Activated T-helper 17 cell treated with anti-CD3 and anti-CD28 coated beads, Interleukin-2, amount 50 U/mL, for 72 hours (primary cell): ENCODE measurements at regions not wholly inside any gene's neighbourhood (a gene's known extent, or its start where the extent isn't known, plus 50 kb on each side); places are given as distances from the start of the nearest gene placed in this dataset.

Experiments
- ATAC-seq: fragments of 150-1000 bp; cut with Tn5 transposase; replicated peaks from 2 replicates; pipeline ENCODE4 v1.10.0; 2021; ENCODE audit warnings: mild to moderate bottlenecking, moderate library complexity
- H3K27ac Mint-ChIP-seq: one replicate; pipeline ENCODE4 v1.8.0; 2022; ENCODE audit warnings: mixed read lengths
- H3K27me3 Mint-ChIP-seq: one replicate; pipeline ENCODE4 v1.8.0; 2022; ENCODE audit warnings: mixed read lengths
- H3K36me3 Mint-ChIP-seq: one replicate; pipeline ENCODE4 v1.8.0; 2022; ENCODE audit warnings: low read depth, mild to moderate bottlenecking, mixed read lengths
- H3K4me1 Mint-ChIP-seq: one replicate; pipeline ENCODE4 v1.8.0; 2022; ENCODE audit warnings: mixed read lengths
- H3K4me3 Mint-ChIP-seq: one replicate; pipeline ENCODE4 v1.8.0; 2022; ENCODE audit warnings: mild to moderate bottlenecking, mixed read lengths
- H3K9me3 Mint-ChIP-seq: one replicate; pipeline ENCODE4 v1.8.0; 2022; ENCODE audit warnings: mixed read lengths

DNA sequence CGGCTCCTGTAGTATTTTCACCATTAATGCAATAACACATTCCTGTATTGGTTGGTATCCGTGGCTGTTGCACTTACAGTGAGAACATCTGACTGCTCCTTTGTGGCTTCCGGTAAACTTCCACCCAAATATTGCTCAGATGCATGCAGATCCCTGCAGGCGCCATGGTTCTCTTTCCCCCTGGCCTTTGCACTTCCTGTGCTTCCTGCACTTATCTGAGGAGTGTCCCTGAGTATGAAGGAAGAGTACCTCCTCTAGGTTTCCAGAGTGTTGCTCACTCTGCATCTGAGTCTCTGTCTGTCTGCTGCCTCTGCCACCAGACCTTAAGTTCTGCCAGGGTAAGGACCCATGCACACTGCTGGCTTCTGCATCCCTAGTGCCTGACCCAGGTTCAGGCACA, 117.2 kb upstream of the SLC34A2 start:
- no peak for ATAC-seq
- H3K27ac Mint-ChIP-seq, result no peak overlapping the region
- no peak overlapping the region for H3K4me3 Mint-ChIP-seq
- no peaks in the 10 kb centered on the region for H3K9me3 Mint-ChIP-seq
- no peaks in the 10 kb centered on the region for H3K4me1 Mint-ChIP-seq
- H3K27me3 Mint-ChIP-seq, result peaks cover 14% of the 10 kb centered on the region
- H3K36me3 Mint-ChIP-seq, result no peaks in the 10 kb centered on the region

DNA sequence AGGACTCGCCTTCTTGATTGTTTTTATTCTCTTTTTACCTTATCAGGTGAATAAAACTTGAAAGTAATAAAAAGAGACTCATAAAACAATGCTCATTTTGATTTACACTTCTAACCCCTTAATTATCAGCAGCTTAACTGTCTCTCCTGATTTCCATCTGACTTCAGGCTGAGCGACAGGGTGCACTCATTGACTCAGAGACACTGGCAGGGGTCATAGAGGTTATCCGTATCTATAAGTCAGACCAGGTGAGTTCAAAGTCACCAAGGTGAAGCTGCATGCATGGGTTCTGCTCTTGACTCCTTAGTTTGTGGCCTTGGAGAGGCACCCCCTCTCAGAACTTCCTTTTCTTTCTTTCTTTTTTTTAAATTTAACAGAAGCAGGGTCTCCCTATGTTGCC, 116.4 kb upstream of the SLC34A2 start:
- no peaks in the 10 kb centered on the region for H3K4me1 Mint-ChIP-seq
- H3K27me3 Mint-ChIP-seq, result peaks cover 15% of the 10 kb centered on the region
- H3K27ac Mint-ChIP-seq, result no peak overlapping the region

DNA sequence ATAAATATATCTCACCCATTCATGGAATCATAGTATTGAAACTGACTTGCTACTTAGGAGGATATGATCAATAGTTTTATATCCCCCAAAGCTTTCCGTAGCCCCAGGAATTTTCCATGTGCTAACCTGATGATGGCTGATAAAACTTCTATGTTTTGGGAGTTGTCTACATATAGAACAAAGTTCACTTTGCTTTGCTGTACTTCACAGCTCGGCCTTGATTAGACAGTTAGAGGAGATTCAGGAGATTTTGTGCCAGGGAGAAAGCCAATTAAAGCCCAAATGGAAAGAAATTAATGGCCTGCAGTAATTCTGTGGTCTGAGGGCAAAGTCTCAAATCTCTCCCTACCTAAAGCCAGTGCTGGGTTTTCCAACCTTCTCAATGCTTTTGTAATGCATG, 114.9 kb upstream of the SLC34A2 start:
- Mint-ChIP-seq H3K36me3 (no peaks in the 10 kb centered on the region), H3K4me1 (no peaks in the 10 kb centered on the region), H3K4me3 (no peak overlapping the region), H3K27me3 (peaks cover 19% of the 10 kb centered on the region), H3K27ac (no peak overlapping the region), H3K9me3 (no peaks in the 10 kb centered on the region)
- ATAC-seq, result no peak

More for the DNA sequence above, 116.4 kb upstream of the SLC34A2 start:
- Mint-ChIP-seq H3K36me3 (no peaks in the 10 kb centered on the region), H3K9me3 (no peaks in the 10 kb centered on the region), H3K4me3 (no peak overlapping the region)
- ATAC-seq, result no peak

DNA sequence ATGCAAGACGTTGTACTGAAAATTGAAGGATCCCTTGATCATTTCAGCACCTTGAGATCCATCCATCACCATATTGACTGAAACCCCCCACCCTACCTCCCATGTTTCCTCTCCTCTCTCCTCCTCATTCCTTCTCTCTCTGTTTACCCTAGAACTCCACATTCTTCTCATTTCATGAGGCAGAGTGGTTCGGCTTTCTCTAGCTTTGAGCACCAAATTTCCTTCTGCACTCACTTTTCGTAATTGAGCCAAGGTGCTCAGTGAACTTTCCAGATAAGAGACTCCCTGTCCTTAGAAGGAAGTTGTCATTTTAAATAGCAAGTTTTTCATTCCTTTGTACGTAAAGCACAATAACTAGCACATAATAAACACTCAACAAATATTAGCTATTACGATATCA, 108.3 kb upstream of the SLC34A2 start:
- Mint-ChIP-seq H3K9me3 (no peaks in the 10 kb centered on the region), H3K4me3 (no peak overlapping the region), H3K27me3 (peaks cover 9% of the 10 kb centered on the region), H3K4me1 (no peaks in the 10 kb centered on the region), H3K36me3 (no peaks in the 10 kb centered on the region), H3K27ac (no peak overlapping the region)
- ATAC-seq, result no peak

DNA sequence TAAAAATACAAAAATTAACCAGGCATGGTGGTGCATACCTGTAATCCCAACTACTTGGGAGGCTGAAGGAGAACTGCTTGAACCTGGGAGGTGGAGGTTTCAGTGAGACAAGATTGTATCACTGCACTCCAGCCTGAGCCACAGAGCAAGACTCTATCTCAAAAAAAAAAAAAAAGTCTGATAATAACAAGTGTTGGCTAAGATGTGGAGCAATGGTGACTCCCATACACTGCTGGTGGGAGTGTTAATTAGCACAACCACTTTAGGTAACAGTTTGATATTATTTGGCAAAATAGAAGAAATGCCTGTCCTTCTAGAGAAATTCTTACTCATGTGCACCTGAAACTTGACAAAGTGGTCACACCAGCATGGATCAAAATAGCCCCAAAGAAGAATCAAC, 106.2 kb upstream of the SLC34A2 start:
- no peaks in the 10 kb centered on the region for H3K9me3 Mint-ChIP-seq
- H3K4me1 Mint-ChIP-seq, result no peaks in the 10 kb centered on the region
- no peaks in the 10 kb centered on the region for H3K36me3 Mint-ChIP-seq
- H3K27ac Mint-ChIP-seq, result no peak overlapping the region
- no peak for ATAC-seq
- peaks cover 10% of the 10 kb centered on the region for H3K27me3 Mint-ChIP-seq
- H3K4me3 Mint-ChIP-seq, result no peak overlapping the region

DNA sequence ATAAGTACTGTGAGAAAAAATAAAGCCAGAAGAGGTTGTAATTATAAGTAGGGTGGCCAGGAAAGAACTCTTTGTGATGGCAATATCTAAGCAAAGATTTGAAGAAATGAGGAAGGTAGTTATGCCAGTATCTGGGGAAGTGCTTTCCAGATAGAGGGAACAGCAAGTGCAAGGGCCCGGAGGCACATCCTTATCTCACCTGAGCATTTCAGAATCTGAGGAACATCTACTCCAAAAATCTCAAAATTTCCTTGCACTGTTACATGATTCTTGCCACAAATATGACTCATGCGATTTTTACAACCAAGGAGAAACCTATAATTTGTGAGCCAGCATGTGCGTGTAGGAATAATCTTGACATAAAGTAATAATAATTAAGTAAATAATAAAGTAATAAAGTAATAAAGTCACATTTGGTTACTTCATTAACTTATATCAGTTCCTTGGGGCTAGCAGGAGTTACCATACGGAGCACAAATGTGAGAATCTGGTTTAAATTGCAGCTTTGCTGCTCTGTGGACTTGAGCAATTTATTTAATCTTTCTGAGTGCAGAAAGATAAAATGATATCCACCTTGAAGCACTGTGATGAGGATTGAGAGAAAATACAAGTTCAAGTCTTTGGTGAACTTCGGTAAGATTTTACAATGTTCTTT, 105.1 kb upstream of the SLC34A2 start:
- Mint-ChIP-seq H3K9me3 (no peaks in the 10 kb centered on the region), H3K36me3 (no peaks in the 10 kb centered on the region)
- ATAC-seq, result no peak

DNA sequence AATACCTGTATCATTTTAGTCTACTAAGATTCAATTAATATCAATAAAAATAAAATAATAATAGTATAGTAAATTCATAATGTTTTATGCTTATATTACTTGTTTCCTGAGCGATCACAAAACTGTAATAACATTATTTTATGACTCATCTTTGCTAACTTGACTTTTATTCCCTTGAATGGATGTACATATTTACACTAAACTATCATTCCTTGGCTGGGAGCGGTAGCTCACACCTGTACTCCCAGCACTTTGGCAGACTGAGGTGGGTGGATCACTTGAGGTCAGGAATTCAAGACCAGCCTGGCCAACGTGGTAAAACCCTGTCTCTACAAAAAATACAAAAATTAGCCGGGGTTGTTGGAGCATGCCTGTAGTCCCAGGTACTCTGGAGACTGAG, 104.0 kb upstream of the SLC34A2 start:
- Mint-ChIP-seq H3K9me3 (no peaks in the 10 kb centered on the region), H3K27ac (no peak overlapping the region)
- ATAC-seq, result no peak

More for the DNA sequence above, 105.1 kb upstream of the SLC34A2 start:
- no peak overlapping the region for H3K4me3 Mint-ChIP-seq
- H3K27ac Mint-ChIP-seq, result no peak overlapping the region
- peaks cover 8% of the 10 kb centered on the region for H3K27me3 Mint-ChIP-seq
- no peaks in the 10 kb centered on the region for H3K4me1 Mint-ChIP-seq

DNA sequence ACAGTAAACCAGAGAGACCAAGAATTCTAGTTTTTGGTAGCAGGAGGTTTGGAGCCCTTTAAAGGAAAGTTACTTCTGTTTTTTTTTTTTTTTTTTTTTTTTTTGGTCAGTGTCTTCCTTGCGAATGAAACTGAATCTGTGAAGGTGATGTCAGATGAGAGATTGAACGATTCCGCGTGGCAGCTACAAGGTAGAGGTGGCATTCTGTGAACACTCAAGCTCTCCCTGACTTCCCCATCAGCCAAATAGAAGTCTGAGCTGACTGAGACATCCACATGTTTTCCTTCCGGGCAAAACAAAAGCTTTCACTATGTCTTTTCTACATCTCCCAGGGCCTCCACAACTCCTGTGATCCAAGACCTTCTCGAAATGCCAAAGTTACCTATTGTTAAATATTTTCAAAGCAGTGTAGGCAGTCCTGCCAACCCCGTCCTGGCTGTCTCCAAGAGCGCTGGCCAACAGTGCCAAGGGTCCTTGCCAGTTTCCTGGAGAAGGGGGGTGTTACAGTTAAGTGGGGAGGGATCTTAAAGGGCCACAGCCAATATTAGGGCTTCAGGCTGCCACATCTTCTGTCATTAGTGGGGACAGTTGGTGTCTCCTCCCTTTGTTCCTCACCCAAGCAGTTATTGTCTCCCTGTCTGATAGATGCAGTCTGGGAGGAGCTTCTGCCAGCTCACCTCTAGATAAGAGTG, 102.9 kb upstream of the SLC34A2 start:
- Mint-ChIP-seq H3K27ac (no peak overlapping the region), H3K9me3 (no peaks in the 10 kb centered on the region), H3K27me3 (peaks cover 9% of the 10 kb centered on the region), H3K36me3 (no peaks in the 10 kb centered on the region), H3K4me3 (no peak overlapping the region), H3K4me1 (no peaks in the 10 kb centered on the region)
- no peak for ATAC-seq

More for the DNA sequence above, 104.0 kb upstream of the SLC34A2 start:
- Mint-ChIP-seq H3K4me3 (no peak overlapping the region), H3K4me1 (no peaks in the 10 kb centered on the region), H3K27me3 (peaks cover 12% of the 10 kb centered on the region), H3K36me3 (no peaks in the 10 kb centered on the region)

DNA sequence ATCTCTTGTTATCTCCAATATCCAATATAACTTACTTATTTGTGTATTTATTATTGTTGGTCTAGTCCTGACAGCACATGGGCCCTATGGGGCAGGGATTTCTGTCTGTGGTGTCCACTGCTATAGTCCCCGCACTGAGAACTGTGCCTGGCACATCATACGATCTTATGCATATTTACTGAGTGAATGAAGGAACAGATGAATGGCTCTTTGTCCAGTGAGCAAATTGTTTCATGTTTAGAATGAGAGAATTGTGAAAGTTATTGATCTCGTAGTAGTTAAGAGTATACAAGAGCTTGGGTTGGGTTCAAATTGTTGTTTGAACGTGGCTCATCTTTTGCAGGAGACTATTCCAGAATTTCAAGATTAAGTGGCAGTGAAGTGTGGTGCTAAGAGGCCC, 96.1 kb upstream of the SLC34A2 start:
- ATAC-seq, result no peak
- H3K27ac Mint-ChIP-seq, result no peak overlapping the region
- H3K4me1 Mint-ChIP-seq, result no peaks in the 10 kb centered on the region
- H3K27me3 Mint-ChIP-seq, result peaks cover 13% of the 10 kb centered on the region
- H3K9me3 Mint-ChIP-seq, result no peaks in the 10 kb centered on the region
- H3K4me3 Mint-ChIP-seq, result no peak overlapping the region
- H3K36me3 Mint-ChIP-seq, result no peaks in the 10 kb centered on the region

DNA sequence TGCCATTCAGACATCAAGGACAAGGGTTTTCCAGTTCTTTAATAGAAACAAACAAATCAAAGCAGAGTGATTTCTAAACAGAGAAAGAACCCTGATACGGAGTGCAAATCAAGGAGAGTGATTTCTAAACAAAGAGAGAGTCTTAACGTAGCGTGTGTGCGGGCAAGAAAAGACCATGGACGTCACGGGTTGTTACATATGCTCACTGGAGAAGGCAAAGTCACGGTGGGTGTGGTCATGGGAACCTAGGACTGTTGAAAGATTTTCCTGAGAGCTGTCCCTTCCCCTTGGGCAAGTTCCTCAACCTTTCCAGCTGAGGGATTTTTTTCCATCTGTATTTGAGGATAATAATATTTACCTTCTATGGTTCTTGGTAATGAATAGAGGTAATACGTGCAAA, 95.0 kb upstream of the SLC34A2 start:
- no peak for ATAC-seq
- no peak overlapping the region for H3K27ac Mint-ChIP-seq
- H3K9me3 Mint-ChIP-seq, result no peaks in the 10 kb centered on the region
- peaks cover 13% of the 10 kb centered on the region for H3K27me3 Mint-ChIP-seq
- no peaks in the 10 kb centered on the region for H3K4me1 Mint-ChIP-seq
- no peaks in the 10 kb centered on the region for H3K36me3 Mint-ChIP-seq
- H3K4me3 Mint-ChIP-seq, result no peak overlapping the region

DNA sequence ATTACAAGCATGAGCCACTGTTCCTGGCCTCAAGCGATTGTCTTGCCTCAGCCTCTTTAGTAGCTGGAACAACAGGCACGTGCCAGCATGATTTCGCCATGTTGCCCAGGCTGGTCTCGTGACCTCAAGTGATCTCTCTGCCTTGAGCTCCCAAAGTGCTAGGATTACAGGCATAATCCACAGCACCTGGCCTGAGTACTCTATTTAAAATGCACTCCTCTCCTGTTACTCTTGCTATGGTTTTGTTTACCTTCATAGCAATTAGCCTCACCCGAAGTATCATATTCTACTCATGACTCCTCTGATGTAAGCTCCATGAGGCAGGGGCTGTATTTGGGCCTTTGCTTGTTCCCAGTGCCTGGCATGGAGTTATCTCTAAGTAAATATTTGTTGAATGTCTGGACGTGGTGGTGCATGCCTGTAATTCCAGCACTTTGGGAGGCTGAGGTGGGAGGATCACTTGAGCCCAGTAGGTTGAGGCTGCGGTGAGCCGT, 92.5 kb upstream of the SLC34A2 start:
- H3K4me3 Mint-ChIP-seq, result no peak overlapping the region
- H3K4me1 Mint-ChIP-seq, result no peaks in the 10 kb centered on the region
- peaks cover 8% of the 10 kb centered on the region for H3K27me3 Mint-ChIP-seq
- H3K36me3 Mint-ChIP-seq, result no peaks in the 10 kb centered on the region
- no peaks in the 10 kb centered on the region for H3K9me3 Mint-ChIP-seq
- no peak overlapping the region for H3K27ac Mint-ChIP-seq
- no peak for ATAC-seq

DNA sequence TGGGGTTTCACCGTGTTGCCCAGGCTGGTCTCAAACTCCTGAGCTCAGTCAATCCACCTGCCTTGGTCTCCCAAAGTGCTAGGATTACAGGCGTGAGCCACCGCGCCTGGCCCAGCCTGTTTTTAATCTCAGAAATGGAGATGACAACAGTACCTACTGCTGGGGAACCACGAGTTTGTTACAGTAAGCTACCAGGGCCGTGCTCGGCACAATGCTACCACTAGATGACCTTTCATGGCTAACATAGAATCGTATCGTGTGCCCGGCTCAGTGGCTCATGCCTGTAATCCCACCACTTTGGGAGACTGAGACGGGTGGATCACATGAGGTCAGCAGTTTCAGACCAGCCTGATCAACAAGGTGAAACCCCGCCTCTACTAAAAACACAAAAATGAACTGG, 90.8 kb upstream of the SLC34A2 start:
- H3K27me3 Mint-ChIP-seq, result peaks cover 4% of the 10 kb centered on the region
- H3K27ac Mint-ChIP-seq, result no peak overlapping the region
- H3K4me1 Mint-ChIP-seq, result no peaks in the 10 kb centered on the region
- H3K36me3 Mint-ChIP-seq, result no peaks in the 10 kb centered on the region
- no peak overlapping the region for H3K4me3 Mint-ChIP-seq
- ATAC-seq, result no peak
- H3K9me3 Mint-ChIP-seq, result no peaks in the 10 kb centered on the region

DNA sequence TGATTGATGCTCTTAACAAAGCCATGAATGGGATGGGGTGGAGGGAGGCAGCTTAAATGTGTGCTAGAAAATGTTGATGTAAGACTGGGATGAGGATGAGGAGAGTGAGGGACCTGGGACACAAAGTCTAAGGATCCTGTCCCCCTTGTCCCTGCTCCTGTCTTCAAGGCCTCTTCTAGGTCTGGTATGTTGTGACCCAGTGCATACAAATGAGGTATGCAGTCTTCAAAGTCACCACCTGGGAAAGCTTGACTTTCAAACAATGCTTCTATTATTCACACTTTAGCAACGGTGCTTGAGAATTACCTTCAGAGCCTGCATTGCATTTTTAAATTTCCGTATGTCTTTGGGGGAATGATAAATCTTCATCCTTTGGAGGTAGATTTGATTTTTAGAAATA, 88.4 kb upstream of the SLC34A2 start:
- Mint-ChIP-seq H3K4me1 (no peaks in the 10 kb centered on the region), H3K36me3 (no peaks in the 10 kb centered on the region)
- no peak for ATAC-seq

DNA sequence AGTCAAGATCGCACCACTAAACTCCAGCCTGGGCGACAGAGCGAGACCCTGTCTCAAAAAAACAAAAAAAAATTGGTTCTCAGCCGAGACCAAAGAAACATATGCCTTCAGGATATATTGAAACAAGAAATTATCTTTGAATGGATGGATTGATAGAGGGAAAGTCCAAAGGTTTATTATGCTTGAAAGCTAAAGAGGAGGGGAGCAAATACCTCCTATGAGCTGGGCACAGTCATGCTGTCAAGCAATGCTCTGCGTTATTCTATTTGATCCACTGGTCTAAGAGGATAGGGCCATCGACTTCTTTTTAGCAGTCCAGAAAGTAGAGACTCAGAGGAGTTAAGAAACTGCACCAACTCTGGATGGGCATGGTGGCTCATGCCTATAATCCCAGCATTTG, 85.9 kb upstream of the SLC34A2 start:
- H3K27ac Mint-ChIP-seq, result no peak overlapping the region
- no peaks in the 10 kb centered on the region for H3K36me3 Mint-ChIP-seq
- ATAC-seq, result no peak
- no peaks in the 10 kb centered on the region for H3K9me3 Mint-ChIP-seq
- H3K27me3 Mint-ChIP-seq, result no peaks in the 10 kb centered on the region
- H3K4me3 Mint-ChIP-seq, result no peak overlapping the region
- no peaks in the 10 kb centered on the region for H3K4me1 Mint-ChIP-seq

More for the DNA sequence above, 88.4 kb upstream of the SLC34A2 start:
- no peaks in the 10 kb centered on the region for H3K9me3 Mint-ChIP-seq
- H3K27me3 Mint-ChIP-seq, result no peaks in the 10 kb centered on the region
- H3K27ac Mint-ChIP-seq, result no peak overlapping the region
- no peak overlapping the region for H3K4me3 Mint-ChIP-seq

DNA sequence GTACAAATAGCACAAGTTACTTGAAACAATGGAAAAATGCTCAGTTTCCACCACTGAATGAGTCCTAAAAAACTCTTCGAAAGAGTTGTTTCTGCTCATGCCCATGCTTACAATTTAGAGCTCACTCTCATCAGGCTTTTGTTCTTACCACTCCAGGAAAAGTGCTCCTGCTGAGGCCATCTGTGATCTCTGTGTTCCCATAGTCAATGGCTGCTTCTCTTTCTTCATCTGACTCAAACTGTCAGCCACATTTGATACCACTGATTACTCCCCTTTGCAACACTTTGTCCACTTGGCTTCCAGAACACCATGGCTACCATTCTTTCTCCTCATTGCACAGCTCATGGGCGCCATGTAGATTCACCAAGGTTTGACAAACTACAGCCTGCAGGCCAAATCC, 80.0 kb upstream of the SLC34A2 start:
- Mint-ChIP-seq H3K4me3 (no peak overlapping the region), H3K27ac (no peak overlapping the region)
- ATAC-seq, result no peak

More for the DNA sequence above, 80.0 kb upstream of the SLC34A2 start:
- Mint-ChIP-seq H3K27me3 (no peaks in the 10 kb centered on the region), H3K36me3 (no peaks in the 10 kb centered on the region), H3K4me1 (no peaks in the 10 kb centered on the region), H3K9me3 (no peaks in the 10 kb centered on the region)
